T-helper 2 cell (primary cell): ENCODE measurements at regions not wholly inside any gene's neighbourhood (a gene's known extent, or its start where the extent isn't known, plus 50 kb on each side); places are given as distances from the start of the nearest gene placed in this dataset.
"Not testable (repeated sequence)": the region's sequence is repeated elsewhere in the genome, so short reads cannot be mapped to it uniquely, and the experiment has no call there.

ENCODE experiments used
- DNase-seq, 5 experiments: peaks; one replicate each; pipeline versions ENCODE4 v3.0.0 to v3.0.0-alpha.2; 2012 to 2022

- no peak for DNase-seq
Measured at GRCh38 chr12:31217356-31218130, 108.4 kb downstream of the SINHCAF start.

GRCh38 chr12:31218203-31219025 is 107.5 kb downstream of the SINHCAF start:
- no peak for DNase-seq

DNA sequence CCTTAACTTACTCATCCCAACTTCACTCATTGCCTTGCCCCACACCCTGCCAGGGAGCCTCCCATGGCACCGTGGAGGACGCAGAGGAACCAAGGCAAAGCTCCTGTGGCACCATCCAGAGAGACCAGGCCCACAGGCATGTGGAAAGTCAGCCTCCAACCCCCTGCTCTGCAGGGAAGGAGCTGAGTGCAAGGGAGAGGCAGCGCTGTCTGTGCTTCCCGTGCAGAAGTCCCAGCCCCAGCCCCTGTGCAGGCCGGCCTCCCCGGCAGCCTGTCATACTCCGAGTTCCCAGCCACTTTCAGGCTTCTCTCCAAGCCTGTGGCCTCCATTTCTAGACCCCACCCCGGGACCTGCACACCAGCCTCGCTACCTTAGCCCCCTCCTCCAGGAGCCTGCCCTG is 106.4 kb downstream of the SINHCAF start:
- DNase-seq, result no peak

DNA sequence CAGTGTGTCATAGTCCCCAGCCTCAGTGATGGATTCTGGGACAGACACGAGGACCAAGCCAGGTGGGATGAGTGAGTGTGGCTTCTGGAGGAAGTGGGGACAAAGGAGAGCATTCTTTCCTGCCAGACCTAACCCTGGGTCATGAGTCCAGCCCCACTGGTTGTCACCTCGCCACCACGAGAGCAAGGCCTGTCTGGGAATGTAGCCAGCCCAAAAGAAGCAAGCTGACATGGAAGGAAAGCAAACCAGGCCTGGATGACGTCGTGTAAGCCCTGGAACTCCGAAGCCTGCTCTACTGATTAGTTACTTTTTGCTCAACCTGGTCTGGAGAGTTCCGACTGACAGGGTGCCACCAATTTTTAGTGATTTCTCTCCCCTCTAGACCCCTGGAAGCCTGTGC is 105.9 kb downstream of the SINHCAF start:
- no peak for DNase-seq

- DNase-seq, result no peak
Measured at GRCh38 chr12:31220633-31221550, 105.1 kb downstream of the SINHCAF start.

GRCh38 chr12:31221551-31221945 is 104.4 kb downstream of the SINHCAF start:
- DNase-seq, result no peak

DNA sequence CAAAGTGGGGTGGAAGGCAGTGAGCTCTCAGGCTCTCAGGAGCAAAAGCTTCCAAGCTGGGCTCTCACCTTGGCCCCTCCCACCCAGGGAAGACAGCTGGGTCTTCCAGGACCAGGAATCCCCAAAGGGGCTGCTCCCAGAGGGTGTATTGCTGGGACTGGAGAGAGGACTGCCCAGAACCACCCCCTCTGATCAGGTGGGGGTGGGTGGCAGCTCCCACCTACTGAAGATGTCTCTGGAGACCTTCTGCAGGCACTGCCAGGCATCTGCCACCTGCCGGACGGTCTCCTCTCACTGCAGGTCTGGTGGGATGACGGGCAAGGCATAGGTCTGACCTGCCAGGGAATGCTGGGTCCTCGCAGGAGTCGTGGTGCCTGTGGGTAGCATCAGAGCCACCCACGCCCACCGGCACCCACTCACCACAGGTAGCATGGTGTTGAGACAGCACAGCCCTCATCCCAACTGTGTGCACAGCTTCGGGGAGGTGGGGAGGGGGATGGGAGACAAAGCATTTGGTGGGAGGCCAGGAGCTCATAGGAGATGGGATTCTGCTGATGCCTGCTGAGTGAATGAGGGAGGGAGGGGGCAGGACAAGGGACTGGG is 103.2 kb downstream of the SINHCAF start:
- no peak for DNase-seq

DNA sequence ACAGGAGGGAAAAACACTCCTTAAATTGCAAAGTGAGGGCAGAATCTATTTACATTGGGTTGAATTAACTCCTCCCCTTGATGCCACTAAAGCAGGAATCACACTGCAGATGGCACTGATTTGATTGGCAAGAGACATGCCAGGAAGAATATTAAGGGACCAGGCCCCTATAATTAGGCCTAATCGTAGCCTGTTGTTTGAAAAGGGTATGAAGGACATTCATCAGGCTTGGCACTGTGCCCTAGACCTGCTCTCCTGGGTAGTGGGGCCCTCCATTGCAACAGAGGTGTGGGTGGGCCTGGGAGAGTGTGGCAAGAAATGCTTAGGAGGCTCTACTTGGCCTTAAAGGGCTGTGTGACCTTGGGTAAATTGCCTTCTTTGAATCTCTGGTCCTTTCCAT is 102.3 kb downstream of the SINHCAF start:
- not testable (repeated sequence) for DNase-seq

- DNase-seq, result no peak
Measured at GRCh38 chr12:31224768-31225448, 101.0 kb downstream of the SINHCAF start.

DNA sequence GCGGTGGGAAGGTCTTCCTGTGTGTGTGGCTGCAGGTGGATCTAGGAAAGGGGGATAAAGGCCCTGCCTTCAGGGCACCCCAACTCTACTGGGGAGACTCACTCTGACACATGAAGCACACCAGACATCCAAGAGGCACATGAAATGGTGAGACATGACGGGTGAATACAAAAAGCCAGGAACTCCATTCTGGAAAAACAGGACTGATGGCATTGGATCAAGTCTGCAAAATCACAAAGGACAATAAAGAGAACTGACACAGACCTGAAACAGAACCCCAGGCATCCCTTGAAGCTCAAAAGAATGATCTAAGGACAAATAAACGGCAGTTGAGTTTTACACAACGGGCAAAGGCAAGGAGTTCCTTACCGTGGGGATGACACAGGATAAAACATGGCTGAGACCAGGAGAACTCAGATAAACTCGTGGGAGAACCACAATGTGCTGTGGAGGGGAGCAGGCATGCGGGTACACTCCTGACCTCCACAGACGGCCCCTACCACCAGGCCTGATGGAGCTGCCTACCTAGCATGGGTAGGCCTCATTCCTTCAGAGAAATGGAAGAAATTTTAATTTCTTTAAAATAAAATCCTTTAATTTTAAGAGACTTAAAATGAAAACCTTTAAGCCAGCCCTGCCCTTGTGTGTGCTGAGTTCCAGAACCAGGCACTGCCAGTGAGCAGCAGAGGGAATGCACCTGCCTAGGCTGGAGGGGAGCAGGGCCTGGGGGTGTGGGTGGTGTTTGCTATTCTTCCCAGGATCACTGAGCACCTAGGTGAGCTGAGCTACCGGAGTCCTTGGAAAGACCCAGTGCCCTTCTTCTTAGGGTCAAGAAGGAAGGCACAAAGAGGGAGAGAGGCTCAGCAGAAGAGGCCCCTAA is 100.1 kb downstream of the SINHCAF start:
- no peak for DNase-seq

GRCh38 chr12:31226639-31227038 is 99.3 kb downstream of the SINHCAF start:
- DNase-seq, result no peak

DNA sequence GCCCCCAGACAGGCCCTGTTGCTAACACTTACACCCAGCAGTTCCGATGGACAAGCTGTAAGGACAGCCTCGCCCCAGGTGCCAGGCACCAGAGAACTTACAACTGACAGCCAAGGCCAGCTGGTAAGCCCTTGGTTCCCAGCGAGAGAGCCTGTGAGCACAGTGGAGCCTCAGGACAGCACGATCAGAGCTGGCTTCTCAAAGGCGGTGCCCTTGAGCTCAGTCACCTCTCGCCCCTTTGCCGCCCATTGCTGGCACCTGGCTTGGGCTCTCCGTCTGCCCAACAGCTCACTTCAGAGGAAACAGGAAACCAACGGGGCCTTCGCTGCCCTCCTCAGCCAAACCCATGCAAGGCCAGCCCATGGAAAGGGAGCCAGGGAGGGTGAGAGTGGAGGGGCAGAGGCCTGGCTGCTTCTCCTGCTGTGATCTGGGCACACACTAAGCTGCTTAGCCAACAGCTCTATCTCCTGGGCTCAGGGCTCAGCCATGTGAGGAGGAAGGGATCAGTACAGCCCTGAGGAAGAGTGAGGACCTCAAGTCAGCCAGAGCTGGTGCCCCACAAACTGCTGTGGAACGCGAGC is 98.5 kb downstream of the SINHCAF start:
- DNase-seq, result no peak

DNA sequence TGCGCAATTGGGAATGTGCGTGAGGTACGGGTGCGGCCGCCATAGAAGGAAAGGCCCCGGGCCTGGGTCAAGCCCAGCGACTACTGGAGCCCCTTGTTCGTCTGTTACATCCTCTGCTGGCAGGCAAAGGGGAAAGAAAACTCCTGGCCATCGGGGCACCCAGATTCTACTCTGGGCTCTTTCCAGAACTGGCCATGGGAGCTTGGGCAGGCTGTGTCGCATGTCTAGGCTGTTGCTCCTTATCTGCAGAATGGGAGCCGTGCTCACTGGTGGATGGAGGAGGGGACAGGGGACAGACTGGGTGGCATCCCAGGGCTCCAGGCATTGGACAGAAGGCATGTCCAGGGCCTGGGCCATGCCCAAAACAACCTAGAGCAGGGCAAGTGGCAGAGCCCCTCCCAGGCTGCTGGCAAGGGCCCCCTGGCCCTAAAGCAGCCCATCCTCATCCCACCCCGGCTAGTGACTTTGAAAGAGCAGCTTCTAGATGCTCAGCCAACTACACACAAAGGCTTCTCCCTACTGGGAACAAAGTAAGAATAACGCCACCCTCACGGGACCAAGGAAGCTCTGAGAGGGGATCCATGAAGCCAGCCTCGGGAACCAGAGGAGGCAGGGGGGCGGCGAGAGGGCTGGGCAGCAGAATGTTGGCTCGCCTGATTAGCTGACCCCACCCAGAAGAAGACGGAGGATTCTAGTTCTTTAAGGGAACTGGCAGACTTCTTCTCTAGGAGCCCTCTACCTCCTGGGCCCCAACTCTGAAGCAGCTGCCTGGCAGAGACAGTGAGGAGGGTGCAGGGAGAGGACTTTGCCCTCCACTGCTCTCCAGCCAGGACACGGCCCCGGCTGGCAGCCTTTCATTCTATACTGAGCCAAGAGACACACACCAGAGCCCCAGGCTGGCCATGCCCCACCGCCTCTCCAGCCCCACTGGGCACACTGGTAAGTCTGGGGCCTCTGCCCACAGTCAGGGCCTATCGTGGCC is 96.8 kb downstream of the SINHCAF start:
- no peak for DNase-seq

DNA sequence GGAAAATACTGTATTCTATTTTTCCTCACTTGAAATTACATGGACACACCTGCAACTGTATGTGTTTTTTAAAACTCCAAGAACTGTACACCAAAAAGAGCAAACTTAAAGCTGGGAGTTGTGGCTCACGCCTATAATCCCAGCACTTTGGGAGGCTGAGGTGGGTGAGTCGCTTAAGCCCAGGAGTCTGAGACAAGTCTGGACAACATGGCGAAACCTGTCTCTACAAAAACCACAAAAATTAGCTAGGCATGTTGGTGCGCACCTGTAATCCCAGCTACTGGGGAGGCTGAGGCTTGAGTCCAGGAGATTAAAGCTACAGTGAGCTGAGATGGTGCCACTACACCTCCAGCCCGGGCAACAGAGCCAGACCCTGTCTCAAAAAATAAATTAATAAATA is 95.9 kb downstream of the SINHCAF start:
- DNase-seq, result no peak
